Immature natural killer cell (primary cell): ENCODE measurements at regions not wholly inside any gene's neighbourhood (a gene's known extent, or its start where the extent isn't known, plus 50 kb on each side); places are given as distances from the start of the nearest gene placed in this dataset.

Source experiments
- DNase-seq, 3 donors: peaks; one replicate each; pipeline ENCODE4 v3.0.0; 2022; ENCODE audit warnings: mixed read lengths in 1 of 3
- H3K27ac Mint-ChIP-seq, 6 donors: one replicate each; pipeline ENCODE4 v1.8.0; 2020; ENCODE audit warnings: mixed read lengths in 6 of 6, mild to moderate bottlenecking in 5 of 6, inconsistent platforms in 4 of 6, moderate library complexity in 3 of 6
- H3K27me3 Mint-ChIP-seq, 3 donors: one replicate each; pipeline ENCODE4 v1.8.0; 2020 to 2021; ENCODE audit warnings: low read depth in 3 of 3, mild to moderate bottlenecking in 3 of 3, mixed read lengths in 3 of 3, moderate library complexity in 3 of 3, inconsistent platforms in 1 of 3
- H3K36me3 Mint-ChIP-seq, 3 donors: one replicate each; pipeline ENCODE4 v1.8.0; 2020; ENCODE audit warnings: mixed read lengths in 3 of 3, inconsistent platforms in 2 of 3, mild to moderate bottlenecking in 2 of 3
- H3K4me1 Mint-ChIP-seq, 2 donors: one replicate each; pipeline ENCODE4 v1.8.0; 2020; ENCODE audit warnings: inconsistent platforms in 2 of 2, mild to moderate bottlenecking in 2 of 2, mixed read lengths in 2 of 2, moderate library complexity in 1 of 2
- H3K4me3 Mint-ChIP-seq, 5 donors: one replicate each; pipeline ENCODE4 v1.8.0; 2020; ENCODE audit warnings: mild to moderate bottlenecking in 5 of 5, mixed read lengths in 5 of 5, inconsistent platforms in 3 of 5, moderate library complexity in 3 of 5
- H3K9me3 Mint-ChIP-seq, 6 donors: one replicate each; pipeline ENCODE4 v1.8.0; 2020; ENCODE audit warnings: mild to moderate bottlenecking in 6 of 6, mixed read lengths in 6 of 6, inconsistent platforms in 4 of 6, moderate library complexity in 3 of 6

DNA sequence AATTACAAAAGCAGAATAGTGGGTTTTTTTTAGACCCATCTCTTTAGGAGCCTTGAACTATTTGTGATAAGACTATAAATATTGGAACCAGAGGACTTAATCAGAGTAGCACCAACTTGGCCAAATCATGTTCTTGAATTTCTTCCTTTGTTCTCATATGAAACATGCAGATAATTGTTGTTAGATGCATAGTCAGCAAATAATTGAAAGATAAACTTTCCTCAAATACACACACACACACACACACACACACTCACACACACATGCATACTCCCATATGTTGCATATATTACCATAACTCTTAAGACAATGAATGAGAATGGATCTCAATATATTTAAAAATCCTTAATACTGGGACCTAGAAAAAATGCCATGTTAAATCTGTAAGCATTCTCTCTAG, 310.4 kb downstream of the KCNJ2 start:
- H3K9me3 Mint-ChIP-seq = peaks cover 6 to 18% (median 7%) of the 10 kb centered on the region in 6 donors

GRCh38 chr17:70483624-70484023, 314.3 kb downstream of the KCNJ2 start:
- DNase-seq = no peak
- Mint-ChIP-seq H3K4me1 (no peaks in the 10 kb centered on the region), H3K36me3 (no peaks in the 10 kb centered on the region), H3K27ac (no peak overlapping the region), H3K27me3 (no peaks in the 10 kb centered on the region), H3K9me3 (peaks cover 6 to 28% (median 9%) of the 10 kb centered on the region in 6 donors), H3K4me3 (no peak overlapping the region)

More for the DNA sequence above, 310.4 kb downstream of the KCNJ2 start:
- no peaks in the 10 kb centered on the region for H3K27me3 Mint-ChIP-seq
- H3K4me1 Mint-ChIP-seq = no peaks in the 10 kb centered on the region
- H3K4me3 Mint-ChIP-seq = no peak overlapping the region
- no peak for DNase-seq
- H3K36me3 Mint-ChIP-seq = no peaks in the 10 kb centered on the region
- H3K27ac Mint-ChIP-seq = no peak overlapping the region

GRCh38 chr17:70484050-70484449, 314.7 kb downstream of the KCNJ2 start:
- H3K4me1 Mint-ChIP-seq = no peaks in the 10 kb centered on the region
- H3K36me3 Mint-ChIP-seq = no peaks in the 10 kb centered on the region
- no peaks in the 10 kb centered on the region for H3K27me3 Mint-ChIP-seq
- no peak overlapping the region for H3K27ac Mint-ChIP-seq
- peaks cover 6 to 28% (median 9%) of the 10 kb centered on the region in 6 donors for H3K9me3 Mint-ChIP-seq
- no peak overlapping the region for H3K4me3 Mint-ChIP-seq
- no peak for DNase-seq

DNA sequence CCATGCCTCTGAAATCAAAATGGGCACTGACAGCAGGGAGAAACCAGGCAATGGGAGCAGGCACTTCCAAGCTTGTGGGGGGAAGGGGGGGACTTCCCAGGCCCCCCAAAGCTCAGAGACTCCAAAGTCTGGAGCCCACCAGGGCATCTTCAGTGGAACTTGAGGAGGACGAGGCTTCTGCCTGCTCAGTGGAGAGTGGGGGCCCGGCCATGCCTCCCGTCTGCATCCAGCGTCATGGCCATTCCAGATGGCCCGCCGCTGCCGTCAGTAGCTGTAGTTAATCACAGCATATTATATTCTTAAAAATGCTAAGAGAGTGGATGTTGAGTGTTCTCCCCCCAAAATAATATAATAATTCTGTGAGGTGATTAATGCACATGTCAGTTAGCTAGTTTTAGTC, 315.2 kb downstream of the KCNJ2 start:
- H3K4me3 Mint-ChIP-seq = no peak overlapping the region
- H3K36me3 Mint-ChIP-seq = no peaks in the 10 kb centered on the region
- DNase-seq = no peak
- H3K9me3 Mint-ChIP-seq = peaks cover 6 to 28% (median 9%) of the 10 kb centered on the region in 6 donors
- no peaks in the 10 kb centered on the region for H3K4me1 Mint-ChIP-seq
- H3K27ac Mint-ChIP-seq = no peak overlapping the region
- H3K27me3 Mint-ChIP-seq = no peaks in the 10 kb centered on the region

GRCh38 chr17:70492368-70492767, 323.0 kb downstream of the KCNJ2 start:
- Mint-ChIP-seq H3K36me3 (no peaks in the 10 kb centered on the region), H3K27me3 (peaks cover 0 to 2% (median 0%) of the 10 kb centered on the region in 3 donors), H3K9me3 (peaks cover under 1 to 37% (median 2%) of the 10 kb centered on the region in 6 donors), H3K27ac (no peak overlapping the region), H3K4me1 (no peaks in the 10 kb centered on the region), H3K4me3 (no peak overlapping the region)
- no peak for DNase-seq

- Mint-ChIP-seq H3K27ac (no peak overlapping the region), H3K9me3 (peaks cover 0 to 28% (median 2%) of the 10 kb centered on the region in 6 donors), H3K27me3 (peaks cover 0 to 2% (median 0%) of the 10 kb centered on the region in 3 donors), H3K4me1 (no peaks in the 10 kb centered on the region), H3K4me3 (no peak overlapping the region), H3K36me3 (no peaks in the 10 kb centered on the region)
- DNase-seq = no peak
These were observed 324.0 kb downstream of the KCNJ2 start for GRCh38 chr17:70493277-70493874.

- H3K4me3 Mint-ChIP-seq = no peak overlapping the region
- no peaks in the 10 kb centered on the region for H3K36me3 Mint-ChIP-seq
- H3K4me1 Mint-ChIP-seq = no peaks in the 10 kb centered on the region
- no peak for DNase-seq
- H3K27me3 Mint-ChIP-seq = peaks cover 0 to 2% (median 0%) of the 10 kb centered on the region in 3 donors
- peaks cover 0 to 32% (median 3%) of the 10 kb centered on the region in 6 donors for H3K9me3 Mint-ChIP-seq
- no peak overlapping the region for H3K27ac Mint-ChIP-seq
These were observed 329.3 kb downstream of the KCNJ2 start for GRCh38 chr17:70498631-70499030.

GRCh38 chr17:70499067-70499786, 329.9 kb downstream of the KCNJ2 start:
- no peaks in the 10 kb centered on the region for H3K4me1 Mint-ChIP-seq
- H3K36me3 Mint-ChIP-seq = no peaks in the 10 kb centered on the region
- H3K27ac Mint-ChIP-seq = no peak overlapping the region
- H3K9me3 Mint-ChIP-seq = peaks cover 0 to 28% (median 3%) of the 10 kb centered on the region in 6 donors
- H3K4me3 Mint-ChIP-seq = no peak overlapping the region
- DNase-seq = no peak
- H3K27me3 Mint-ChIP-seq = peaks cover 0 to 2% (median 0%) of the 10 kb centered on the region in 3 donors

GRCh38 chr17:70503449-70503848, 334.1 kb downstream of the KCNJ2 start:
- Mint-ChIP-seq H3K36me3 (no peaks in the 10 kb centered on the region), H3K27ac (no peak overlapping the region), H3K4me3 (no peak overlapping the region), H3K4me1 (no peaks in the 10 kb centered on the region), H3K27me3 (peaks cover 0 to 2% (median 0%) of the 10 kb centered on the region in 3 donors), H3K9me3 (peaks cover 0 to 32% (median 6%) of the 10 kb centered on the region in 6 donors)
- DNase-seq = no peak

GRCh38 chr17:70510288-70510687, 341.0 kb downstream of the KCNJ2 start:
- Mint-ChIP-seq H3K27me3 (no peaks in the 10 kb centered on the region), H3K4me3 (no peak overlapping the region), H3K27ac (no peak overlapping the region), H3K4me1 (no peaks in the 10 kb centered on the region), H3K9me3 (peaks cover 0 to 14% (median 3%) of the 10 kb centered on the region in 6 donors), H3K36me3 (no peaks in the 10 kb centered on the region)
- no peak for DNase-seq

DNA sequence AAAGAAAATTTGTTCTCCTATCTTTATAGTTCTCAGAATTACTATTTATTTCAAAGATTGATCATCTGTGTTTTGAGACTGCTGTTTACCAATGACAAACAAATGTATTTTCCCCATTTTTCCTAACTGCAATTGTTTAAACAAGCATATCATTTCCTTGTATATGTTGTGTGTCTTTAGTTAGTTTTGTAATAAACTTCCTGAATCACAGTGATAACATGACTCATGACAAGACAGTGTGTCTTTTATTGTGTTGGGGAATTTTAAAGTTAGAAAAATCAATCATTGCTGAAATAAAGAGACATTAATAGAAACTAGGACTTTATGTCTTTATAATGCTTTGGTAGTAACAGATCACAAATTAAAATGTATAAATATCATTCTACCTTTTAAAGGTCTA, 348.5 kb downstream of the KCNJ2 start:
- no peaks in the 10 kb centered on the region for H3K4me1 Mint-ChIP-seq
- no peak overlapping the region for H3K4me3 Mint-ChIP-seq
- no peak overlapping the region for H3K27ac Mint-ChIP-seq
- peaks cover 0 to 1% (median 0%) of the 10 kb centered on the region in 3 donors for H3K27me3 Mint-ChIP-seq
- H3K9me3 Mint-ChIP-seq = peaks cover 0 to 21% (median 2%) of the 10 kb centered on the region in 6 donors
- no peaks in the 10 kb centered on the region for H3K36me3 Mint-ChIP-seq
- DNase-seq = no peak

GRCh38 chr17:70519300-70519699, 350.0 kb downstream of the KCNJ2 start:
- no peak overlapping the region for H3K4me3 Mint-ChIP-seq

DNA sequence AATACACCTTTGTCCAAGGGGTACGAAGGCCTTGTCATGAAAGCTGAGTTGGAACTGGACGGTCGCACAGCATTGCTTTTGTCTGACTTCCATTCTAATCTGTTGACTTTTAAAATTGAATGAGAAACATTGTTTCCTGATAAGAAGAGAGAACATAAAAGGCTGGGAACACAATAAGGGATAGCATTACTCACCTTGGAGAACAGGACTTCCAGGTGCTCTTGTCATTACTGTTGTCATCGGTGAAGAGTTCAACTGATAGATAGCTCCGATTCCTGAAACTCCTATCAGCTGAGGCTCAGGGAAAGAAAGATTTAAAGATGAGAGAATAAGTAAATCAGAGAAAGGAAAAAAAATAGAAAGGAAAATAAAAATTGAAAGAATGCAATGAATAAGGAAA, 351.1 kb downstream of the KCNJ2 start:
- Mint-ChIP-seq H3K27me3 (peaks cover 0 to 1% (median 0%) of the 10 kb centered on the region in 3 donors), H3K4me3 (no peak overlapping the region), H3K4me1 (no peaks in the 10 kb centered on the region)

More at GRCh38 chr17:70519300-70519699, 350.0 kb downstream of the KCNJ2 start:
- Mint-ChIP-seq H3K36me3 (no peaks in the 10 kb centered on the region), H3K27ac (no peak overlapping the region), H3K27me3 (peaks cover 0 to 1% (median 0%) of the 10 kb centered on the region in 3 donors), H3K9me3 (peaks cover 0 to 21% (median 3%) of the 10 kb centered on the region in 6 donors), H3K4me1 (no peaks in the 10 kb centered on the region)
- DNase-seq = no peak

GRCh38 chr17:70520956-70521355, 351.6 kb downstream of the KCNJ2 start:
- Mint-ChIP-seq H3K36me3 (no peaks in the 10 kb centered on the region), H3K4me3 (no peak overlapping the region), H3K27me3 (peaks cover 0 to 3% (median 3%) of the 10 kb centered on the region in 3 donors), H3K27ac (no peak overlapping the region), H3K4me1 (no peaks in the 10 kb centered on the region), H3K9me3 (peaks cover 0 to 25% (median 6%) of the 10 kb centered on the region in 6 donors)
- DNase-seq = no peak

More for the DNA sequence above, 351.1 kb downstream of the KCNJ2 start:
- Mint-ChIP-seq H3K36me3 (no peaks in the 10 kb centered on the region), H3K27ac (no peak overlapping the region), H3K9me3 (peaks cover 0 to 21% (median 4%) of the 10 kb centered on the region in 6 donors)
- DNase-seq = no peak
